ENCODE measurements at regions not wholly inside any gene's neighbourhood (a gene's known extent, or its start where the extent isn't known, plus 50 kb on each side); places are given as distances from the start of the nearest gene placed in this dataset.
"Not testable (repeated sequence)": the region's sequence is repeated elsewhere in the genome, so short reads cannot be mapped to it uniquely, and the experiment has no call there.

DNA sequence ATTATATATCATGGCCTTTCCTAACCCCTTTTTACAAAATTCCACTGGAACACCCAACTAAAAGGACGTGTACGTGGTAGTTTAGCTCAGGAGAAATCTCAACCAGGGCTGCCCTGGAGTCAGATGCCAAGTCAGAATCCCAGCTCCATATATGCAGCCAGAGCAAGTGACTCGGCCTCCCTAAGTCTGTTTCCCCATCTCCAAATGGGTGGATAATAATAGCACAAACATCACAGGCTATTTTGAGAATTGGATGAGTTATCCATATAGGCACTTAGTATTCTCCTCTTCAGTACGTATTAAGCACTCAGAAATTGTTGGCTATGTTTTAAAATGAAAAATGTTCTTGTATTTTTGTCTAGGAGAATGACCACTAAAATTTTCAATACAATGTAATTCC lies 481.5 kb downstream of the CD109 start:
- no TSS peak for BruUV-seq (replicated peaks)
- in situ Hi-C loops (cut with MboI): no loop called here
- no peak overlapping the region for H3K27ac ChIP-seq (ENCODE audit: extremely low read depth, low read depth, low read length)

DNA sequence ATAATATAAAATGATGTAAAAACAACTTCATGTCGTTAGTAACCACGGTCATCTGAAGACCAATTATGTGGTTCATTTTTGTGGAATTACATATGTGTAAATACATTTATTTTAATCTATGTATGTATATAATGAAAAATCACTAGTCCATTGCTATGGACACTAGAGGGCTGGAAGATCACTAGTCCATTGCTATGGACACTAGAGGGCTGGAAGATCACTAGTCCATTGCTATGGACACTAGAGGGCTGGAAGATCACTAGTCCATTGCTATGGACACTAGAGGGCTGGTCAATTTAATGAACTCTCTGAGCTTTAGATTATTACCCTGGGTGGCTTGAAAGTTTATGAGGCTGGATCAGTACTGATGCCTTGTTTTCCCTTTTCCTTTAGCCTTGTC lies 474.5 kb downstream of the CD109 start:
- H3K27me3 ChIP-seq (ENCODE audit: control insufficient read depth in 2 of 2, insufficient read depth in 2 of 2, low read length in 2 of 2); BruUV-seq (replicated peaks); H3K36me3 ChIP-seq (ENCODE audit: control insufficient read depth, insufficient read depth, low read length); H3K27ac ChIP-seq (ENCODE audit: extremely low read depth, low read depth, low read length); H3K4me3 ChIP-seq; in situ Hi-C loops (cut with MboI); intact Hi-C loops (cut with micrococcal nuclease); FAIRE-seq; CTCF ChIA-PET (ENCODE audit: low intra/inter-chr PET ratio); DNase-seq (ENCODE audit: extremely low read depth in 1 of 4, low spot score in 3 of 4); H4K20me1 ChIP-seq (replicated peaks; ENCODE audit: control insufficient read depth, insufficient read depth, low read length); H3K9me1 ChIP-seq (ENCODE audit: control insufficient read depth, insufficient read depth, low read length); POLR2A ChIA-PET; H3K9ac ChIP-seq (ENCODE audit: insufficient read depth in 1 of 2, low read depth in 2 of 2, low read length in 2 of 2); H3K4me1 ChIP-seq (replicated peaks in 1 of 2; ENCODE audit: control insufficient read depth in 2 of 2, insufficient read depth in 2 of 2, low read length in 2 of 2); H3K79me2 ChIP-seq (ENCODE audit: control insufficient read depth, insufficient read depth, low read length); H3K4me2 ChIP-seq (ENCODE audit: insufficient read depth, low read length); H2AFZ ChIP-seq (ENCODE audit: low read depth, low read length); ATAC-seq; H3K9me3 ChIP-seq (replicated peaks; ENCODE audit: control insufficient read depth, insufficient read depth, low read depth, low read length): not testable (repeated sequence)
- WGBS (ENCODE audit: insufficient coverage, low coverage, missing lambda C conversion rate): 0% methylated on average over 2 of the region's 2 CpGs

More for the DNA sequence above, 481.5 kb downstream of the CD109 start:
- Histone ChIP-seq H2AFZ (ENCODE audit: low read depth, low read length) (no peak overlapping the region), H3K36me3 (ENCODE audit: control insufficient read depth, insufficient read depth, low read length) (no peaks in the 10 kb centered on the region), H3K9ac (ENCODE audit: insufficient read depth in 1 of 2, low read depth in 2 of 2, low read length in 2 of 2) (no peak overlapping the region), H3K9me3 (replicated peaks; ENCODE audit: control insufficient read depth, insufficient read depth, low read depth, low read length) (no peaks in the 10 kb centered on the region; the same call in 1 of the 2 replicates), H3K4me1 (replicated peaks in 1 of 2; ENCODE audit: control insufficient read depth in 2 of 2, insufficient read depth in 2 of 2, low read length in 2 of 2) (no peaks in the 10 kb centered on the region), H3K27me3 (ENCODE audit: control insufficient read depth in 2 of 2, insufficient read depth in 2 of 2, low read length in 2 of 2) (no peaks in the 10 kb centered on the region), H3K4me2 (ENCODE audit: insufficient read depth, low read length) (no peak overlapping the region), H3K9me1 (ENCODE audit: control insufficient read depth, insufficient read depth, low read length) (no peaks in the 10 kb centered on the region), H3K4me3 (no peak overlapping the region), H3K79me2 (ENCODE audit: control insufficient read depth, insufficient read depth, low read length) (no peaks in the 10 kb centered on the region), H4K20me1 (replicated peaks; ENCODE audit: control insufficient read depth, insufficient read depth, low read length) (no peaks in the 10 kb centered on the region)
- intact Hi-C loops (cut with micrococcal nuclease): no loop called here
- FAIRE-seq (no peak), ATAC-seq (no peak), DNase-seq (ENCODE audit: extremely low read depth in 1 of 4, low spot score in 3 of 4) (no peak)
- TF ChIP-seq CREB5 (CRISPR knock-in tag; IDR thresholded peaks at IDR 0.05): no peak
- TF ChIP-seq NCOR1 (IDR thresholded peaks at IDR 0.05): no peak
- TF ChIP-seq ZNF282 (CRISPR knock-in tag; IDR thresholded peaks at IDR 0.05): no peak
- no peak for TF ChIP-seq ZKSCAN3 (CRISPR knock-in tag; IDR thresholded peaks at IDR 0.05)
- TF ChIP-seq ZNF41 (CRISPR knock-in tag; conservative IDR thresholded peaks at IDR 0.05): no peak
- no peak for TF ChIP-seq SRSF3 (IDR thresholded peaks at IDR 0.05; ENCODE audit: insufficient read depth, low read length)
- TF ChIP-seq ZNF316 (IDR thresholded peaks at IDR 0.05): no peak
- TF ChIP-seq PTTG1 (tag; IDR thresholded peaks at IDR 0.05; ENCODE audit: low read depth): no peak
- no peak for TF ChIP-seq CLOCK (CRISPR knock-in tag; IDR thresholded peaks at IDR 0.05; ENCODE audit: borderline replicate concordance)
- no peak for TF ChIP-seq CCAR2 (IDR thresholded peaks at IDR 0.05; ENCODE audit: low read depth, low read length)
- 0% methylated on average over 4 of the region's 4 CpGs for WGBS (ENCODE audit: insufficient coverage, low coverage, missing lambda C conversion rate)
- ChIA-PET CTCF (ENCODE audit: low intra/inter-chr PET ratio) (no interaction called here), POLR2A (no interaction called here)

Measured in K562 (cell line).